CD4-positive, CD25-positive, alpha-beta regulatory T cell (primary cell): ENCODE measurements at regions not wholly inside any gene's neighbourhood (a gene's known extent, or its start where the extent isn't known, plus 50 kb on each side); places are given as distances from the start of the nearest gene placed in this dataset.
"Not testable (repeated sequence)": the region's sequence is repeated elsewhere in the genome, so short reads cannot be mapped to it uniquely, and the experiment has no call there.

ENCODE experiments used
- ATAC-seq, 2 donors: fragments of 150-1000 bp; cut with Tn5 transposase; one replicate each; pipeline ENCODE4 v1.10.0; 2021; ENCODE audit warnings: low read depth in 2 of 2, moderate number of reproducible peaks in 2 of 2, moderate library complexity in 1 of 2
- DNase-seq, 3 donors: peaks; one replicate each; pipeline versions ENCODE4 v3.0.0 to v3.0.0-alpha.2; 2012 to 2022; ENCODE audit warnings: mixed read lengths in 1 of 3
- H3K27ac ChIP-seq: one replicate; pipeline ENCODE4 v1.7.0; 2013; ENCODE audit warnings: mild to moderate bottlenecking, low read length; ENCODE audit not compliant: insufficient read depth, poor library complexity, severe bottlenecking
- H3K27me3 ChIP-seq: one replicate; pipeline ENCODE4 v1.7.0; 2013; ENCODE audit warnings: low read length; ENCODE audit not compliant: control insufficient read depth, insufficient read depth
- H3K36me3 ChIP-seq: one replicate; pipeline ENCODE4 v1.7.0; 2013; ENCODE audit warnings: mild to moderate bottlenecking, low read length, moderate library complexity; ENCODE audit not compliant: control insufficient read depth, insufficient read depth
- H3K4me1 ChIP-seq: 2 replicates; pipeline ENCODE4 v1.7.0; 2013; ENCODE audit warnings: mild to moderate bottlenecking, low read length; ENCODE audit not compliant: insufficient read depth, control insufficient read depth, poor library complexity, severe bottlenecking
- H3K4me3 ChIP-seq: one replicate; pipeline ENCODE4 v1.7.0; 2013; ENCODE audit warnings: low read depth, mild to moderate bottlenecking, low read length, moderate library complexity
- H3K9me3 ChIP-seq, 2 experiments: 1 replicate in 1 of 2; 2 replicates in 1 of 2; pipeline ENCODE4 v1.7.0; 2013; ENCODE audit warnings: low read length in 2 of 2, mild to moderate bottlenecking in 1 of 2, moderate library complexity in 1 of 2; ENCODE audit not compliant: control insufficient read depth in 2 of 2
- H3K27ac Mint-ChIP-seq, 3 donors: one replicate each; pipeline ENCODE4 v1.8.0; 2020 to 2022; ENCODE audit warnings: mild to moderate bottlenecking in 3 of 3, mixed read lengths in 3 of 3, moderate library complexity in 2 of 3
- H3K27me3 Mint-ChIP-seq: one replicate; pipeline ENCODE4 v1.8.0; 2022; ENCODE audit warnings: mild to moderate bottlenecking, mixed read lengths
- H3K36me3 Mint-ChIP-seq: one replicate; pipeline ENCODE4 v1.8.0; 2020; ENCODE audit warnings: mixed read lengths
- H3K4me1 Mint-ChIP-seq, 4 donors: one replicate each; pipeline ENCODE4 v1.8.0; 2020 to 2022; ENCODE audit warnings: mixed read lengths in 4 of 4, mild to moderate bottlenecking in 1 of 4
- H3K4me3 Mint-ChIP-seq, 4 donors: one replicate each; pipeline ENCODE4 v1.8.0; 2020 to 2022; ENCODE audit warnings: mild to moderate bottlenecking in 4 of 4, mixed read lengths in 4 of 4, moderate library complexity in 3 of 4
- H3K9me3 Mint-ChIP-seq, 7 donors: one replicate each; pipeline ENCODE4 v1.8.0; 2020 to 2022; ENCODE audit warnings: mixed read lengths in 7 of 7, mild to moderate bottlenecking in 3 of 7, moderate library complexity in 2 of 7

DNA sequence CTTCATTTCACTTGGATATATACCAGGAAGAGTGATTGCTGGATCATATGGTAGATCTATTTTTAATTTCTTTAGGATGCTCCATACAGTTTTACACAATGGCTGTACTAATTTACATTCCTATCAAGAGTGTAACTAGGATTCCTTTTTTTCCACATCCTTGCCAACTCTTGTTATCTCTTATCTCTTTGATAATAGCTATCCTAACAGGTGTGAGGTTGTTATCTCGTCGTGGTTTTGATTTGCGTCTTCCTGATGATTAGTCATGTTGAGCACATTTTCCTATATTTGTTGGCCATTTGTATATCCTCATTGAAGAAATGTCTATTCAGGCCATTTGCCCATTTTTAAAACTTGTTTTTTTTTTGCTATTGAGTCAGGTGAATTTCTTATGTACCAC is 552.4 kb downstream of the RFPL4B start:
- Mint-ChIP-seq H3K9me3 (peaks cover 0 to 25% (median 3%) of the 10 kb centered on the region in 7 donors), H3K27me3 (no peaks in the 10 kb centered on the region), H3K4me1 (no peaks in the 10 kb centered on the region), H3K27ac (no peak overlapping the region), H3K36me3 (no peaks in the 10 kb centered on the region), H3K4me3 (no peak overlapping the region)
- ATAC-seq: no peak
- Histone ChIP-seq H3K4me3 (no peak overlapping the region), H3K36me3 (no peaks in the 10 kb centered on the region), H3K27ac (no peak overlapping the region), H3K4me1 (no peaks in the 10 kb centered on the region), H3K9me3 (no peaks in the 10 kb centered on the region), H3K27me3 (no peaks in the 10 kb centered on the region)
- no peak for DNase-seq

DNA sequence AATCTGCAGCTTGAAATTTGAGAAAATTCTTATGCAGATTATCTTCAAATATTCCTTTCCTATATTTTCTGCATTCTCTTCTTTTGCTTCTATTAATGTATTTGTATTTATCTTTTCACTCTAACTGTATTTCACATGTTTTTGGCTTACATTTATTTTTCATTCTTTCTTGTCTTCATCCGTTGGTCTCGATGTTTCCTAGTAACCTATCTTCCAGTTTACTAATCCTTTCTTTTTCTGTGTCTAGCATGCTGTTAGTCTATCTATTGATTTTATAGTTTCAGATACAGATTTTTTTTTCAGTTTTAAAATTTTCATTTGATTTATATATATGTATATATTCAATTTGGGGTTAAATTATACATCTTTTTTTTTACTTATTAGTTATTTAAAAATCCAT is 556.2 kb downstream of the RFPL4B start:
- DNase-seq (no peak), ATAC-seq (no peak)
- Mint-ChIP-seq H3K27ac (no peak overlapping the region), H3K27me3 (no peaks in the 10 kb centered on the region), H3K9me3 (peaks cover 0 to 19% (median 5%) of the 10 kb centered on the region in 7 donors), H3K4me3 (no peak overlapping the region), H3K4me1 (no peaks in the 10 kb centered on the region), H3K36me3 (no peaks in the 10 kb centered on the region)
- H3K27me3 ChIP-seq: no peaks in the 10 kb centered on the region
- no peaks in the 10 kb centered on the region for H3K9me3 ChIP-seq
- H3K4me3 ChIP-seq: no peak overlapping the region
- no peaks in the 10 kb centered on the region for H3K36me3 ChIP-seq
- H3K27ac ChIP-seq: no peak overlapping the region
- H3K4me1 ChIP-seq: no peaks in the 10 kb centered on the region

DNA sequence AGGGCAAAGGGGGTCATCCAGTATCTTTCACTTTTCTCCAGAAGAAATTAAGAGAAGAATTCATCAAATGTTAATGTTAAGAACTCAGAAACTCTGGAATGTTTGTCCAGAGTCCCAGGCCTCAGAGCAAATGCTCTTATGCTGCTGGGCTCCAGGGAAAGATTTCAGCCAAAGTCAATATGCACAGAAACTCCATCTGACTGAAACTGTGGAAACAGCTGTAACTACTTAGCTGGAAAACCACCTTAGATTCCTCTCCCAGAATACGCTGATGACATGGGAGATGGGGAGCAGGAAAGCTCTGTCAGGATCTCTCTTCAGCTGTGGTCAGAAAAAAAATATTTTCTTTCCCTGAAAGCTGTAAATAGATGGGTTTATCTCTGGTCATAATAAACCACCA is 559.6 kb downstream of the RFPL4B start:
- Mint-ChIP-seq H3K27ac (no peak overlapping the region), H3K4me1 (no peaks in the 10 kb centered on the region), H3K9me3 (peaks cover 0 to 5% (median 4%) of the 10 kb centered on the region in 7 donors), H3K36me3 (no peaks in the 10 kb centered on the region), H3K4me3 (no peak overlapping the region), H3K27me3 (no peaks in the 10 kb centered on the region)
- Histone ChIP-seq H3K4me1 (no peaks in the 10 kb centered on the region), H3K36me3 (no peaks in the 10 kb centered on the region), H3K4me3 (no peak overlapping the region), H3K27me3 (no peaks in the 10 kb centered on the region), H3K9me3 (no peaks in the 10 kb centered on the region), H3K27ac (no peak overlapping the region)
- ATAC-seq (no peak), DNase-seq (no peak)

DNA sequence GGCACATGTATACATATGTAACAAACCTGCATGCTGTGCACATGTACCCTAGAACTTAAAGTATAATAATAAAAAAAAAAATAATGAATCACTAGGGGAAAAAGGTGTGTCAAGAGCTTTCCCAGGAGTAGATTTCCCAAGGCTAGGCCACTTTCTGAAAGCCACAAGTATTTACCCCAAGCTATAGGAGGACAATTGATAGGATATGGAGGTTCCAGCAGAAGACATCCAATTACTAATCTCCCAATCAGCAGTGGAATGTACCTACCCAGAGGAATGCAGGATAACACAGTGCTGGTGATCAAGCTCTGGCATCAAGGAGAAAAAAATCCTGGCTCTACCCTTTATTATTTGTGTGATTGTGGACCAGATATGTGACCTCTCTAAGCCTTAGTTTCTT is 562.7 kb downstream of the RFPL4B start:
- Mint-ChIP-seq H3K36me3 (no peaks in the 10 kb centered on the region), H3K4me3 (no peak overlapping the region), H3K9me3 (peaks cover 0 to 4% (median 1%) of the 10 kb centered on the region in 7 donors), H3K27ac (no peak overlapping the region), H3K27me3 (no peaks in the 10 kb centered on the region), H3K4me1 (no peaks in the 10 kb centered on the region)
- no peaks in the 10 kb centered on the region for H3K36me3 ChIP-seq
- H3K27me3 ChIP-seq: no peaks in the 10 kb centered on the region
- no peaks in the 10 kb centered on the region for H3K9me3 ChIP-seq
- H3K27ac ChIP-seq: no peak overlapping the region
- no peak for ATAC-seq
- H3K4me1 ChIP-seq: no peaks in the 10 kb centered on the region
- H3K4me3 ChIP-seq: no peak overlapping the region
- no peak for DNase-seq

DNA sequence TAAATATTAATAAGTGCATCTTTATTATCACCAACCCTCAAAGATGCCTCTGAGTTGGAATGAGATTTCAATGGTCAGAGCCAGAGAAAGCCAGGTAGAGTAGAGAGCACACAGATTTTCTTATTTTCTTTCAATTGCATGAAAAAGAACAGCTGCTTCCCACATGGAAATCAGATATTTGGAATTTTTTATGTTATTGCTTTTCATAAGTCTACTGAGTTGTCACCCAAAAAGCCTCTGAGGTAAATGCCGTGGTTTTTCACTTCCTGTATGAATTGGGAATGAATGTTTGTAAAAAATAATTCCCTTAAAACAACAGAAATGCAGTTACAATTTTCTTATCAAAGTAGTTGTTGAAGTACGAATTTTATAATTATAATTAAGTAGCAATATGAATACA is 563.1 kb downstream of the RFPL4B start:
- H3K4me3 ChIP-seq: no peak overlapping the region
- Mint-ChIP-seq H3K36me3 (no peaks in the 10 kb centered on the region), H3K4me1 (no peaks in the 10 kb centered on the region), H3K9me3 (peaks cover 0 to 4% (median 0%) of the 10 kb centered on the region in 7 donors), H3K4me3 (no peak overlapping the region), H3K27ac (no peak overlapping the region), H3K27me3 (no peaks in the 10 kb centered on the region)
- no peaks in the 10 kb centered on the region for H3K9me3 ChIP-seq
- DNase-seq (no peak), ATAC-seq (no peak)
- no peaks in the 10 kb centered on the region for H3K36me3 ChIP-seq
- no peak overlapping the region for H3K27ac ChIP-seq
- H3K4me1 ChIP-seq: no peaks in the 10 kb centered on the region
- no peaks in the 10 kb centered on the region for H3K27me3 ChIP-seq

DNA sequence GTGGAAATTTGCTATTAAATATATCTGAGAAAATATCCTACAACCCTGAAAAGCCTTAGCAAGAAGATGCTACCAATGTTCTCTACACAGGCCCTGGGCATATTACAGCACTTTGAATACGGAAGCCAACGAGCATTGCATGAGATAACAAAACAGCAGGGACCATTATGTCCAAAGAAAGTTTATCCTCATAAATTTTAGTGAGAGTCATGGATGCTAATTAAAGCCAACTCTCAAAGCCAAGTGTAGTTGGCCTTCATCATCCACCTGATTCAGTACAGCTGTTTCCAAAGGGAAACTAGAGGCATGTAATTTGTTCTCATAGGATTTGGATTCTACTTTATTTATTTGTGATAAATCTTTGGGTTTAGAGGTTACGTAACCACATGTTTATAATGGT is 564.8 kb downstream of the RFPL4B start:
- Histone ChIP-seq H3K9me3 (no peaks in the 10 kb centered on the region), H3K27ac (no peak overlapping the region), H3K36me3 (no peaks in the 10 kb centered on the region), H3K27me3 (no peaks in the 10 kb centered on the region), H3K4me1 (no peaks in the 10 kb centered on the region), H3K4me3 (no peak overlapping the region)
- H3K9me3 Mint-ChIP-seq: peaks cover 0 to 4% (median 0%) of the 10 kb centered on the region in 7 donors
- H3K36me3 Mint-ChIP-seq: no peaks in the 10 kb centered on the region
- DNase-seq (no peak), ATAC-seq (no peak)
- no peak overlapping the region for H3K27ac Mint-ChIP-seq
- H3K4me1 Mint-ChIP-seq: no peaks in the 10 kb centered on the region
- no peak overlapping the region for H3K4me3 Mint-ChIP-seq
- H3K27me3 Mint-ChIP-seq: no peaks in the 10 kb centered on the region

DNA sequence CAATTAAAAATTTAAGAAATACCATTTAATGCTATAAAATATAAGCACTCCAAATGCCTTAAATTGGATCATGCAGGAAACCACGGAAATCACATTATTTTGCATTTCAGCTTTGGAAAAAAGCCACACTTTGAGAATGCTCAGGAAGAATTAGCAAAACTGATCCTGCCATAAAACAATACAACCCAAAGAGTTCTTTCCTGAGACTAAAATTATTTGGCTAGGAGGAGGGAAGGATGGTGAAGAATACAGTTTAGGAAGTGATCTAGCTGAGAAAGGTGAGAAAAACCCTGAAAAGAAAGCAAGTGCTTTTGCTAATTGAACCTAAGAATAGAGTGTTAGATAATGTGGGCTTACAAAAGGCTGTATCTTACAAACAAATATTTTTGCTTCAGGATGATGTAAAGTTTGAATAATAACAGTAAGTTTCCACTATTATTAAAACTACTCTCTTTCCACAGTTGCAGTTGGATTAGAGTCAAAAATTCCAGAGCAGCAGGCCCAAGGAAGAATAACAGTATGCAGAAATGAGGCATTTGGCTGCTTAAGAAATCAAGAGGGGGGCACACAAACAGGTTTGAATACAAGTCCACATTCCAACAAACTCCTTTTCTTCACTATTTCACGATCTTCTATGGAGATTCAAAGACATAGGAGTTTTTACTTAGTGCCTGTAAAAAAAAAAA is 565.4 kb downstream of the RFPL4B start:
- DNase-seq (no peak), ATAC-seq (no peak)
- H3K36me3 ChIP-seq: no peaks in the 10 kb centered on the region
- no peaks in the 10 kb centered on the region for H3K36me3 Mint-ChIP-seq
- no peaks in the 10 kb centered on the region for H3K4me1 ChIP-seq
- no peaks in the 10 kb centered on the region for H3K4me1 Mint-ChIP-seq
- no peak overlapping the region for H3K4me3 ChIP-seq
- H3K9me3 ChIP-seq: no peaks in the 10 kb centered on the region
- H3K27me3 Mint-ChIP-seq: no peaks in the 10 kb centered on the region
- H3K27ac ChIP-seq: no peak overlapping the region
- H3K27ac Mint-ChIP-seq: no peak overlapping the region
- H3K9me3 Mint-ChIP-seq: peaks cover 0 to 4% (median 0%) of the 10 kb centered on the region in 7 donors
- no peak overlapping the region for H3K4me3 Mint-ChIP-seq
- H3K27me3 ChIP-seq: no peaks in the 10 kb centered on the region

DNA sequence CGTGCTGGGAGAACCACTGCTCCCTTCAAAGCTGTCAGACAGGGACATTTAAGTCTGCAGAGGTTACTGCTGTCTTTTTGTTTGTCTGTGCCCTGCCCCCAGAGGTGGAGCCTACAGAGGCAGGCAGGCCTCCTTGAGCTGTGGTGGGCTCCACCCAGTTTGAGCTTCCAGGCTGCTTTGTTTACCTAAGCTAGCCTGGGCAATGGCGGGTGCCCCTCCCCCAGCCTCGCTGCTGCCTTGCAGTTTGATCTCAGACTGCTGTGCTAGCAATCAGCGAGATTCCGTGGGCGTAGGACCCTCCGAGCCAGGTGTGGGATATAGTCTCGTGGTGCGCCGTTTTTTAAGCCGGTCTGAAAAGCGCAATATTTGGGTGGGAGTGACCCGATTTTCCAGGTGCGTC is 572.6 kb downstream of the RFPL4B start:
- H3K4me1 Mint-ChIP-seq, H3K27ac ChIP-seq, DNase-seq, H3K36me3 ChIP-seq, H3K4me1 ChIP-seq, H3K27me3 Mint-ChIP-seq, H3K9me3 ChIP-seq, H3K4me3 ChIP-seq, ATAC-seq, H3K36me3 Mint-ChIP-seq, H3K4me3 Mint-ChIP-seq, H3K27ac Mint-ChIP-seq, H3K27me3 ChIP-seq: not testable (repeated sequence)
- peaks cover 0 to 12% (median 4%) of the 10 kb centered on the region in 7 donors for H3K9me3 Mint-ChIP-seq
